ENCODE measurements at regions not wholly inside any gene's neighbourhood (a gene's known extent, or its start where the extent isn't known, plus 50 kb on each side); places are given as distances from the start of the nearest gene placed in this dataset.
A peak's percentile ranks its signal among the peaks of the same experiment; 100 is the strongest.
"Not testable (repeated sequence)": the region's sequence is repeated elsewhere in the genome, so short reads cannot be mapped to it uniquely, and the experiment has no call there.

GRCh38 chr4:27791640-27792039, 931.0 kb downstream of the STIM2 start:
- TF ChIP-seq, protein P1, sequence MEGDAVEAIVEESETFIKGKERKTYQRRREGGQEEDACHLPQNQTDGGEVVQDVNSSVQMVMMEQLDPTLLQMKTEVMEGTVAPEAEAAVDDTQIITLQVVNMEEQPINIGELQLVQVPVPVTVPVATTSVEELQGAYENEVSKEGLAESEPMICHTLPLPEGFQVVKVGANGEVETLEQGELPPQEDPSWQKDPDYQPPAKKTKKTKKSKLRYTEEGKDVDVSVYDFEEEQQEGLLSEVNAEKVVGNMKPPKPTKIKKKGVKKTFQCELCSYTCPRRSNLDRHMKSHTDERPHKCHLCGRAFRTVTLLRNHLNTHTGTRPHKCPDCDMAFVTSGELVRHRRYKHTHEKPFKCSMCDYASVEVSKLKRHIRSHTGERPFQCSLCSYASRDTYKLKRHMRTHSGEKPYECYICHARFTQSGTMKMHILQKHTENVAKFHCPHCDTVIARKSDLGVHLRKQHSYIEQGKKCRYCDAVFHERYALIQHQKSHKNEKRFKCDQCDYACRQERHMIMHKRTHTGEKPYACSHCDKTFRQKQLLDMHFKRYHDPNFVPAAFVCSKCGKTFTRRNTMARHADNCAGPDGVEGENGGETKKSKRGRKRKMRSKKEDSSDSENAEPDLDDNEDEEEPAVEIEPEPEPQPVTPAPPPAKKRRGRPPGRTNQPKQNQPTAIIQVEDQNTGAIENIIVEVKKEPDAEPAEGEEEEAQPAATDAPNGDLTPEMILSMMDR (IDR thresholded peaks at IDR 0.05; ENCODE audit: insufficient read depth, low read length): no peak
- DNase-seq (ENCODE audit: low read depth): peak; percentile 30
- no peak overlapping the region for H3K4me3 ChIP-seq (ENCODE audit: low read depth, low read length)

DNA sequence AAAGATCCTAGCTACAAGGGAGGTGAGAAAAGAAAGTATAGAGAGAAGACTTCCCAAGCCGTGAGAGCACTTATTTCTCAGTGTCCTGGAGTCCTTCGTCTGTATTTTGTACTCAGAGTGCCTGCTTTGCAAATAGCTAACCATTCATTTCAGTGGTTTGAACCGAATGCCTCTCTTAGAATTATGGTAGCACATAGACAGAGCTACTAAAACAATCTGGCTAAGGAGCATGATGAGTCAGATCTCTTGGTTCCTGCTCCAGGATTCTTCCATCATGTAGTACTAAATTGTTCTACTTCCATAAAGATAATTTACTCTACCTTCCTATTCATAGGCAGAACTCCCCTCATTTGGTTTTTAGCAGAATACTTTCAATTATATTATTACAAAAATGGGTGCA, 946.6 kb downstream of the STIM2 start:
- DNase-seq (ENCODE audit: low read depth): no peak
- no peak overlapping the region for H3K4me3 ChIP-seq (ENCODE audit: low read depth, low read length)
- TF ChIP-seq, protein P1 (IDR thresholded peaks at IDR 0.05; ENCODE audit: insufficient read depth, low read length): no peak

DNA sequence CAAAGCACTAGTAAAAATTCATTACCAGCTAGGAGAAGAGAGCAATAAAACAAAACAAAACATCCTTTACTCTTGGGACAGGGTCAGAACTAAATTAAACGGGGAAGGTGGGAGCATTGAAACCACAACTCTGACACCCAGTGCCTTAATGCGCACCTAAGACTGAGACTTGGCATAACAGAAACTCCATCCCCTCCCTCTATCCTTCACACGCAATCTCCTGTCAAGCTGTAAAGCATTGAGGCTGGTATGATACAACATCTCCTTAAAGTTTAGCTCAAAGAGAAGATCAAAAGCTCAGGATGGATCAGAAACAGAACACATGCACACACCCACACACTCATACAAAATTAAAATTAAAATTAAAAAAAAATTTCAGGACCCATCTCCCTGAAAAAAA, 951.3 kb downstream of the STIM2 start:
- TF ChIP-seq, protein P1 (IDR thresholded peaks at IDR 0.05; ENCODE audit: insufficient read depth, low read length): no peak
- DNase-seq (ENCODE audit: low read depth): no peak
- H3K4me3 ChIP-seq (ENCODE audit: low read depth, low read length): no peak overlapping the region

- H3K4me3 ChIP-seq (ENCODE audit: low read depth, low read length); DNase-seq (ENCODE audit: low read depth): not testable (repeated sequence)
These were observed 952.6 kb downstream of the STIM2 start for GRCh38 chr4:27813226-27813625.

- H3K4me3 ChIP-seq (ENCODE audit: low read depth, low read length); DNase-seq (ENCODE audit: low read depth): not testable (repeated sequence)
These were observed 953.2 kb downstream of the STIM2 start for GRCh38 chr4:27813699-27814425.

DNA sequence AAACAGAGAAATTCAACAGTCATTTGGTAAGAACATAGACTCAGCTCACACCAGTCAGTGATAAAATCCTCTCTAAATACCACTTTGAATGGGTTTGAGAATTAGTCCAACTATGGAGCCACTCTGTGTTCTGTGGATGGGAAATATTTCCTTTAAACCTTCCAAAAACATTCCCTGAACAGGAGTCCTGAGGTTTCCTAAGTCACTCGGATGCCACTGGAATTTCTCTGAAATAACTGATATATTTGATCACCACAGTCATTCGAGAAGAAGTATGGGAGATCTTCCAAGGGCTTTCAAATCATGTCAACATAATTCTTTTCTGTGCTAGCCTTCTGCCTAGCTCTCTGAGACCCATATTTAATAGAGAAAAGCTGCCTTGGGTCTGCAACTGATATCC, 958.6 kb downstream of the STIM2 start:
- TF ChIP-seq, protein P1 (IDR thresholded peaks at IDR 0.05; ENCODE audit: insufficient read depth, low read length): no peak
- H3K4me3 ChIP-seq (ENCODE audit: low read depth, low read length): no peak overlapping the region
- no peak for DNase-seq (ENCODE audit: low read depth)

DNA sequence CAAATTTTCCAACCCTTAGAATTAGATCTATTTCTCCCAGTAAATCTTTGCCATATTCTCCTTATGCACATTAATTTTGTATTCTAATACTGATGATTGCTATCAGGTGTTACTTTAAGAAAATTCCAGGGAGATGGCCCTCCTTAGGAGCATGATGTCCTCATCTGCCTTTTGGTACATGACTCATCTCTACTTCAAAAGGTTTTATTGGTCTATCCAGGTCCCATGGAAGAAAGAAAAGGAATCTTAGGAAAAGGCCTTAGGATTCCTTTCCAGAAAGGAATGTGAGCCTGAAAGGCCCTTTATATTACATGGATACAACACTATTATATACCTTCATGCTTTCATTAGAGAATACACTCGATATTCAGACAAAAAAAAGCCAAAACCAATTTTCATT, 968.2 kb downstream of the STIM2 start:
- TF ChIP-seq, protein P1 (IDR thresholded peaks at IDR 0.05; ENCODE audit: insufficient read depth, low read length): no peak
- DNase-seq (ENCODE audit: low read depth): no peak

GRCh38 chr4:27830251-27830650, 969.6 kb downstream of the STIM2 start:
- H3K4me3 ChIP-seq (ENCODE audit: low read depth, low read length): no peak overlapping the region
- no peak for DNase-seq (ENCODE audit: low read depth)
- TF ChIP-seq, protein P1 (IDR thresholded peaks at IDR 0.05; ENCODE audit: insufficient read depth, low read length): no peak

More for the DNA sequence above, 968.2 kb downstream of the STIM2 start:
- no peak overlapping the region for H3K4me3 ChIP-seq (ENCODE audit: low read depth, low read length)

All from fibroblast of the aortic adventitia (primary cell).